ENCODE measurements at regions not wholly inside any gene's neighbourhood (a gene's known extent, or its start where the extent isn't known, plus 50 kb on each side); places are given as distances from the start of the nearest gene placed in this dataset.
"Not testable (repeated sequence)": the region's sequence is repeated elsewhere in the genome, so short reads cannot be mapped to it uniquely, and the experiment has no call there.

GRCh38 chr7:112937651-112938415 lies 147.6 kb upstream of the TMEM168 start:
- peak; percentile 45 for DNase-seq (ENCODE audit: low read depth)

GRCh38 chr7:112933598-112933997 lies 143.4 kb upstream of the TMEM168 start:
- DNase-seq (ENCODE audit: low read depth) = no peak

- DNase-seq (ENCODE audit: low read depth) = peak; percentile 89
Measured at GRCh38 chr7:112930787-112931186, 140.6 kb upstream of the TMEM168 start.

- DNase-seq (ENCODE audit: low read depth) = peak; percentile 50
Measured at GRCh38 chr7:112929421-112929820, 139.2 kb upstream of the TMEM168 start.

GRCh38 chr7:112926018-112926417 lies 135.8 kb upstream of the TMEM168 start:
- no peak for DNase-seq (ENCODE audit: low read depth)

GRCh38 chr7:112922546-112922945 lies 132.4 kb upstream of the TMEM168 start:
- not testable (repeated sequence) for DNase-seq (ENCODE audit: low read depth)

- DNase-seq (ENCODE audit: low read depth) = not testable (repeated sequence)
Measured at GRCh38 chr7:112916431-112916830, 126.2 kb upstream of the TMEM168 start.

GRCh38 chr7:112908086-112908485 lies 117.9 kb upstream of the TMEM168 start:
- no peak for DNase-seq (ENCODE audit: low read depth)

GRCh38 chr7:112907658-112908057 lies 117.5 kb upstream of the TMEM168 start:
- no peak for DNase-seq (ENCODE audit: low read depth)

GRCh38 chr7:112905950-112906349 lies 115.8 kb upstream of the TMEM168 start:
- DNase-seq (ENCODE audit: low read depth) = no peak

GRCh38 chr7:112905413-112905812 lies 115.2 kb upstream of the TMEM168 start:
- DNase-seq (ENCODE audit: low read depth) = no peak

GRCh38 chr7:112898432-112899290 lies 108.5 kb upstream of the TMEM168 start:
- DNase-seq (ENCODE audit: low read depth) = peak; percentile 74

GRCh38 chr7:112897839-112898431 lies 107.7 kb upstream of the TMEM168 start:
- no peak for DNase-seq (ENCODE audit: low read depth)

GRCh38 chr7:112896026-112896601 lies 105.9 kb upstream of the TMEM168 start:
- DNase-seq (ENCODE audit: low read depth) = no peak

- peak; percentile 76 for DNase-seq (ENCODE audit: low read depth)
Measured at GRCh38 chr7:112892263-112892662, 102.1 kb upstream of the TMEM168 start.

GRCh38 chr7:112891698-112892097 lies 101.5 kb upstream of the TMEM168 start:
- no peak for DNase-seq (ENCODE audit: low read depth)

- no peak for DNase-seq (ENCODE audit: low read depth)
Measured at GRCh38 chr7:112889834-112890438, 99.7 kb upstream of the TMEM168 start.

- no peak for DNase-seq (ENCODE audit: low read depth)
Measured at GRCh38 chr7:112889268-112889667, 99.1 kb upstream of the TMEM168 start.

GRCh38 chr7:112888781-112889180 lies 98.6 kb upstream of the TMEM168 start:
- no peak for DNase-seq (ENCODE audit: low read depth)

- DNase-seq (ENCODE audit: low read depth) = no peak
Measured at GRCh38 chr7:112887976-112888375, 97.8 kb upstream of the TMEM168 start.

- DNase-seq (ENCODE audit: low read depth) = no peak
Measured at GRCh38 chr7:112887337-112887736, 97.1 kb upstream of the TMEM168 start.

GRCh38 chr7:112886208-112886607 lies 96.0 kb upstream of the TMEM168 start:
- DNase-seq (ENCODE audit: low read depth) = no peak
